Islet of Langerhans (tissue), 1 donor: ENCODE measurements at regions not wholly inside any gene's neighbourhood (a gene's known extent, or its start where the extent isn't known, plus 50 kb on each side); places are given as distances from the start of the nearest gene placed in this dataset.
"Not testable (repeated sequence)": the region's sequence is repeated elsewhere in the genome, so short reads cannot be mapped to it uniquely, and the experiment has no call there.

Source experiments
- FAIRE-seq: peaks from one replicate; lab custom pipeline; 2011; peaks lifted over from hg19 to GRCh38; lab: Jason Lieb, UNC

DNA sequence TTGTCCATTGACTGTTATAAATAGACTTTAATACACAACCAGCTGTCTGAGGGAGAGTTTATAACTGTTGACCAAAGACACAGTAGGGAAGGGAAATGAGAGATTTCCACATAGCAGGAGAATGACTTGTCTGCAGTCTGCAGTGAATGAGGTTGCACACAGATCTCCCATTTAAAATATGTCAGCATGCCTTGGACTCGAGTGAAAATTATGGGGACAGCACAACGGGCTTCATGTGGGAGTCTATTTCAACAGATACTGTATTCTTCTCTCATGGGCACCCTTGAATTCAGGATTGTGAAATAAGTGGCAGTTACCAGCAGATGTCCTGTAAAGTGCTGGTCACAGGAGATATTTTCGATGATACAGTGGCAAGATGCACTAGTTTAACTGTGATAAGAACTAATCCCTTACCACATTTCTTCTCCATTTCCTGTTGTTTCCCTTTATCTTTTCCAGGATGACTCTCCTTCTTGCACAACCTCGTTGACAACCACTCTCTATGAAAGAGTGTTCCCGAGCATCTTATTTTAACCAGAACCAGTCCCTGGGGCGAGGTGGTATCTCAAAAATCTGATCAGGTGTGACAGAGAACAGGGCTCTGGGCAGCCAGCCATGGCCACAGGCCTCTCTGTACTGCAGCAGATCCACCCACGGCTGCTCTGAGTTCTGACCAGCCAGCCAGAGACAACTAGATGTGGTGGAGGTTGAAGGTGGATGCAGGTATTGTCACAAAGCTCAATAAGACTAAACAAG lies 51.5 kb upstream of the MAP3K1 start:
- FAIRE-seq: no peak

DNA sequence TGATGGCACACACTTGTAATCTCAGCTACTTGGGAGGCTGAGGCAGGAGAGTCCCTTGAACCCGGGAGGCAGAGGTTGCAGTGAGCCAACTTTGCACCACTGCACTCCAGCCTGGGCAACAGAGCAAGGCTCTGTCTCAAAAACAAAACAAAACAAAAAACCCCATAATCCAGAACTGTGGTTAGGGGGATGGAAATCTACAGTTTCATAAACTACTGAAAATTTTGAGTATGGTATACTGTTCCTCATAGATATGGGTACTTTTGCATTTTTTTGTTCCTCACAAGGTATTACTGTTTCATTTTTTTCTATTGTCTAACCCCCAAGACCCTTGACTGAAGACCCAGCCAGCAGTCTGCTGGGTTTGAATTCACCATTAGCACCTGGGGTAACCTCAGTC lies 52.2 kb upstream of the MAP3K1 start:
- no peak for FAIRE-seq

DNA sequence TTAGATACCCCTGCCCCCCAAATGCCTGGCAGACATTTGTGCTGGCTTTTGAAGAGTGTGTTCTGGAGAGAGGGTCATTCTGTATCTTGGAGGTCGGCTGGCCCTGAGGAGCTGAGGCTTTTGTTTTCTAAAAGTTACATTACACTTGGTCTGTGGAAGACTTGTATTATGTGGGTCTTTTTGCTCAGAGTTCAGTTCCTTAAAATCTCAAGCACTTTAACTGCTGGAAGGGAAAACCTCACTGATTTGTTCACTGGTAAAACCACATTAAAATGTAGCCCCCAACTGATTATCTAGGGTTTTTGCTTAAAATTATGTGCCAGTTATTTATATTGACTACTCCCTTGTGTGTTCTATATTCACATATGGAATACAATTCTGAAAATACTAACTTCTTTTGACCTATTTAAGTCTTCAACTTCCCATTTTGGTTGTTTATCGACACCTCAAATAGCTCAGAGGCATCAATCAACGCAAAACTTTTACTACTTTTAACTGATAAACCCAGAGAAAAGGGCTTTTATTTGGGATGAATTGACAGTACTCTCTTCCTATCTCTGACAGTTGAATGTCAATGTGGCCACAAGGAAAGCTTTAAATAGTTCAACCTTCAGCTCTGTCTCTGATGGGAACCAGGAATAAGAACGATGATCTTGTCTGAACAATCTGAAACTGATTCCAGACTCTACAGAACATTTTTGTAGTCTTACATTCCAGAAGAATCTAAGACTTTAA lies 54.0 kb upstream of the MAP3K1 start:
- no peak for FAIRE-seq

- no peak for FAIRE-seq
These were observed 54.6 kb upstream of the MAP3K1 start for GRCh38 chr5:56760723-56761122.

GRCh38 chr5:56759521-56760216 lies 55.7 kb upstream of the MAP3K1 start:
- FAIRE-seq: no peak

GRCh38 chr5:56757077-56757476 lies 58.3 kb upstream of the MAP3K1 start:
- no peak for FAIRE-seq

DNA sequence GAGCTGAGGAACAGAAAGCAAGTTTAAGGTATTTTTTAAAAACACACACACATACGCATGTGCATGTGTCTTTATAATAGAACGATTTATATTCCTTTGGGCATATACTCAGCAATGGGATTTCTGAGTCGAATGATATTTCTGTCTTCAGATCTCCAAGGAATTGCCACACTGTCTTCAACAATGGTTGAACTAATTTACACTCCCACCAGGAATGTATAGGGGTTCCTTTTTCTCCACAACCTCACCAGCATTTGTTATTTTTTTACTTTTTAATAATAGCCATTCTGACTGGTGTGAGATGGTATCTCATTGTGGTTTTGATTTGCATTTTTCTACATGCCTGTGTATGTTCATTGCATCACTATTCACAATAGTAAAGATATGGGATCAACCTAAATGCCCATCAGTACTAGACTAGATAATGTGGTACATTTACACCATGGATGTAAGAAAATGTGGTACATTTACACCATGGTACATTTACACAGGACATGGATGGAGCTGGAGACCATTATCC lies 60.3 kb upstream of the MAP3K1 start:
- FAIRE-seq: no peak

GRCh38 chr5:56753588-56753987 lies 61.8 kb upstream of the MAP3K1 start:
- not testable (repeated sequence) for FAIRE-seq

DNA sequence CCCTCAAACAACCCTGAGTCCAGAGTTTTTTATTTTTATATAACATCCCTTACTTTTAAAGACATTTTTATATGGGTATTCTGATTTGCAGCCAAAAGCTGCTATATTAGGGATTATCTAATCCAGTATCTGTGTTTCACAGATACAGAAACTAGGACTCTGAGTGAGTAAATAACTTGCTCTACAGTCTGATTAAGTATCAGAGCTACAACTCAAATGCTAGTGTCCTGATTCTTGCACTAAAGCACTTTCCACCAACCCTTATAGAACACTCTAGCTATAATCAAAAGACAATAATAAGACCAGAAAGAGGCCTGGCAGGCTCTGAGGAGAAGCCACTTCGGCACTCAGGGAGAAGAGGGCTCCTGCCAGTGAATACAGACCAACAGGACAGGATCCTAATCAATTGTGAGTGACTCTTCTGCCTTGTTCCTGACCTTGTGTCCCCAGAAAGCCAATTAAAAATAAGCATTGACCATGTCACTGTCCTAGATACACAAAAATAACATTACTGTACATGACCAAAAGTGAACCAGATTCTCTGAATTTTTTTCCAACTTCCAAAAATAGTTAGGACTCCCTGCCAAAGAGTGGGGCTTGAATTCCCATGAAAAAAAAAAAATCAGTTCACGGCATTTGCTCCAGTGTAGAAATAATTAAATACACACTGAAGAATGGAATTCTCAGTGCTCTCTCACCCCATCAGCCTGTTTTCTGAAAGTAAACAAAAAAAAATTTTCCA lies 63.6 kb upstream of the MAP3K1 start:
- FAIRE-seq: no peak

- FAIRE-seq: no peak
These were observed 65.5 kb upstream of the MAP3K1 start for GRCh38 chr5:56749842-56750241.

- no peak for FAIRE-seq
These were observed 68.6 kb upstream of the MAP3K1 start for GRCh38 chr5:56746553-56747339.

DNA sequence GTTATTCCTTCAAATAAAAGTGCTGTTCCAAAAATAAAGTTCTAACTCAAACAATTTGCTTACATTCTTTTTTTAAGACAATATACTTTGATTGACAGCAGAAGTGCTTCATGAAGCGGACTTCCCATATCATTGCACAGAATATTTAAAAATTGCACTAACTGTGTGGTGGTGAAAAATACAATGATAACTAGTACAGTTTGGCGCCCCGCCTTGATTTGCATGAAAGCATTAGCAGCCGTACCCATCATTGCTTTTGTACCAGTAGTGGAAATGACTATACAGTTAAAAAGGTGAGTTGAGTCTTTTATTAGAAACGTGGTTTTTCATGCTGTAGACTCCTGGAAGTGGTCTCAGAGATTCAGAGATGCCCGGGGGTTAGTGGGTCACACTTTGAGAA lies 69.5 kb upstream of the MAP3K1 start:
- no peak for FAIRE-seq

GRCh38 chr5:56740868-56741267 lies 74.5 kb upstream of the MAP3K1 start:
- FAIRE-seq: no peak

DNA sequence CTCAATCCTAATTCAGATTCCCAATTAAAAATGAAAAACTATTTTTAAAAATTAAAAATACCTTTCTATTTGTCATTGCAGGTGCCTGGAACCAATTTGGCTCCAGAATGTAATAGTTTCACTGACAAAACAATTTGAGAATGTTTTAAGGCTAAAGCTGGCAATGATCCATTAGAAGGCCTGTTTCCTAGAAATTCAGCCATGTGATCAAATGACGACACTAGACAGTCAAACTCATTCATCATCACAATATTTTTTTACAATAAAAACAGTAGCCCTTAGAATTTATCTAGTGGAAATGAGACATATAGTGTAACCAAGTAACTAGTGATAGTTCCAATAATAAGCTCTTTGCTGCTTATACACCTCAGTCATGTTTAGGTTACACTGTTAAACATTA lies 75.4 kb upstream of the MAP3K1 start:
- no peak for FAIRE-seq

GRCh38 chr5:56737951-56738606 lies 77.3 kb upstream of the MAP3K1 start:
- FAIRE-seq: no peak

GRCh38 chr5:56737002-56737621 lies 78.2 kb upstream of the MAP3K1 start:
- FAIRE-seq: no peak

DNA sequence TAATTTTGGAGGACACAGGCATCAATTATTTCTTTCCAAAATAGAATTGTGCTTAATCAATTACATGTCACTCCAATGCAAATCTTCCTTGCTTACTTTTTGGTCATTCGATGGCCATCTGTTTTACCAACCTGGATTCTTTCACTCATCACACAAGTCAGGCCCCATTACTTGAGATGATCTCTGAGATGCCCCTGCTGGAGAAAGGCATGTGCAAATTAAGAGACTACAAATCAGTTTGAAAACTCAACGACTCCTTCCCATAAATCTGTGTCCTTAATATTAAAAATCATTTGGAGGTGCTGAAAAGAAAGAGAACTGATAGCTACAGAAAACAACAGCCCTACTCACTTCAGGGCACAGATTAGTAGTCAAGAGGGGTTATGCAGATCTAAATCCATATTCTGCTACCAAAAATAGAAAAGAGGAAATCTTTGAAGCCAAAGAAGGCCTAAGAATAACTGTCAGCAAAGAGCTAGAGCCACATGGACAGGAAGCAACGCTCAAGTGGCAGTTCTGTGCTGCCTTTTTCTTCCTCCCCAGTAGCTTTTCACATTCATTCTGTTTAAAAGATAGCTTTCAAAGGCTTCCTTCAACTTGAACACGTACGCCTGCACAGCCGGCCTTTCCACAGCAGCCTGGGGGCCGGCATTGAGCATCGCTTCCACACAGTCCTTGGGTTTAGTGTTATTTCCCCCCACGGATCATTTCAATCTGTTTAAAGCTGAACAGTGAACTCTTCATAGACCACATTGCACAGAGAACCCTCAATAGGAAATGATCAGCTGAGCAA lies 79.3 kb upstream of the MAP3K1 start:
- no peak for FAIRE-seq

GRCh38 chr5:56734091-56734694 lies 81.2 kb upstream of the MAP3K1 start:
- no peak for FAIRE-seq

GRCh38 chr5:56733580-56733979 lies 81.8 kb upstream of the MAP3K1 start:
- no peak for FAIRE-seq
